Epithelial cell of esophagus (primary cell): ENCODE measurements at regions not wholly inside any gene's neighbourhood (a gene's known extent, or its start where the extent isn't known, plus 50 kb on each side); places are given as distances from the start of the nearest gene placed in this dataset.
"Not testable (repeated sequence)": the region's sequence is repeated elsewhere in the genome, so short reads cannot be mapped to it uniquely, and the experiment has no call there.

Experiments
- DNase-seq: peaks from one replicate; pipeline ENCODE4 v3.0.0; 2010; ENCODE audit warnings: low read depth
- H3K4me3 ChIP-seq: 2 replicates; pipeline ENCODE4 v1.5.1; 2011; ENCODE audit warnings: mild to moderate bottlenecking, low read length, control low read depth
- CTCF ChIP-seq: IDR thresholded peaks from 2 replicates; pipeline ENCODE4 v1.5.1; 2011; ENCODE audit warnings: low read depth, mild to moderate bottlenecking, low read length, control low read depth, inconsistent platforms; ENCODE audit not compliant: insufficient read depth; ENCODE audit errors: missing control alignments

- DNase-seq, result no peak
- no peak for TF ChIP-seq CTCF
- no peak overlapping the region for H3K4me3 ChIP-seq
Measured at GRCh38 chr12:105487963-105488362, 157.5 kb downstream of the C12orf75 start.

GRCh38 chr12:105492591-105493545 lies 162.4 kb downstream of the C12orf75 start:
- DNase-seq, result no peak
- TF ChIP-seq CTCF, result no peak
- no peak overlapping the region for H3K4me3 ChIP-seq

GRCh38 chr12:105499205-105499604 lies 168.7 kb downstream of the C12orf75 start:
- no peak for DNase-seq
- TF ChIP-seq CTCF, result no peak
- no peak overlapping the region for H3K4me3 ChIP-seq

- not testable (repeated sequence) for H3K4me3 ChIP-seq, DNase-seq
Measured at GRCh38 chr12:105500676-105501075, 170.2 kb downstream of the C12orf75 start.

- no peak for TF ChIP-seq CTCF
- H3K4me3 ChIP-seq, result no peak overlapping the region
- no peak for DNase-seq
Measured at GRCh38 chr12:105502426-105502930, 172.0 kb downstream of the C12orf75 start.

- TF ChIP-seq CTCF, result no peak
- no peak overlapping the region for H3K4me3 ChIP-seq
- no peak for DNase-seq
Measured at GRCh38 chr12:105503619-105504018, 173.1 kb downstream of the C12orf75 start.

GRCh38 chr12:105504286-105504685 lies 173.8 kb downstream of the C12orf75 start:
- DNase-seq, result no peak
- no peak for TF ChIP-seq CTCF
- H3K4me3 ChIP-seq, result no peak overlapping the region
